Activated naive CD4-positive, alpha-beta T cell treated with anti-CD3 and anti-CD28 coated beads, Interleukin-2, amount 10 ng/mL, durations not matched to agents 7 days and 5 days (primary cell): ENCODE measurements at regions not wholly inside any gene's neighbourhood (a gene's known extent, or its start where the extent isn't known, plus 50 kb on each side); places are given as distances from the start of the nearest gene placed in this dataset.
"Not testable (repeated sequence)": the region's sequence is repeated elsewhere in the genome, so short reads cannot be mapped to it uniquely, and the experiment has no call there.

Source experiments
- CTCF ChIA-PET: fragments of 350-600 bp; sonication (Branson Sonifier 250); formaldehyde crosslinking; loops from one replicate; lab custom pipeline; 2021; ENCODE audit warnings: antibody characterized with exemption; lab: Charles Lee
- DNase-seq: peaks from one replicate; pipeline ENCODE4 v3.0.0-alpha.2; 2020
- H3K27ac Mint-ChIP-seq: one replicate; pipeline ENCODE4 v1.8.0; 2021; ENCODE audit warnings: mild to moderate bottlenecking, moderate library complexity, mixed read lengths
- H3K27me3 Mint-ChIP-seq: one replicate; pipeline ENCODE4 v1.8.0; 2021; ENCODE audit warnings: mild to moderate bottlenecking, mixed read lengths
- H3K36me3 Mint-ChIP-seq: one replicate; pipeline ENCODE4 v1.8.0; 2021; ENCODE audit warnings: mixed read lengths
- H3K4me1 Mint-ChIP-seq: one replicate; pipeline ENCODE4 v1.8.0; 2021; ENCODE audit warnings: mixed read lengths
- H3K4me3 Mint-ChIP-seq: one replicate; pipeline ENCODE4 v1.8.0; 2021; ENCODE audit warnings: mild to moderate bottlenecking, moderate library complexity, mixed read lengths
- H3K9me3 Mint-ChIP-seq: one replicate; pipeline ENCODE4 v1.8.0; 2021; ENCODE audit warnings: mixed read lengths

GRCh38 chr9:97150471-97150870 is 111.5 kb upstream of the CTSV start:
- CTCF ChIA-PET, H3K4me1 Mint-ChIP-seq, H3K9me3 Mint-ChIP-seq, H3K27ac Mint-ChIP-seq, H3K36me3 Mint-ChIP-seq, DNase-seq, H3K4me3 Mint-ChIP-seq: not testable (repeated sequence)
- H3K27me3 Mint-ChIP-seq = peaks cover 12% of the 10 kb centered on the region

- H3K27me3 Mint-ChIP-seq = peaks cover 12% of the 10 kb centered on the region
- H3K4me1 Mint-ChIP-seq, H3K27ac Mint-ChIP-seq, H3K9me3 Mint-ChIP-seq, DNase-seq, H3K4me3 Mint-ChIP-seq, CTCF ChIA-PET, H3K36me3 Mint-ChIP-seq: not testable (repeated sequence)
Measured at GRCh38 chr9:97148428-97148827, 109.5 kb upstream of the CTSV start.

GRCh38 chr9:97145680-97146079 is 106.7 kb upstream of the CTSV start:
- DNase-seq, H3K27ac Mint-ChIP-seq, CTCF ChIA-PET, H3K36me3 Mint-ChIP-seq, H3K4me1 Mint-ChIP-seq, H3K9me3 Mint-ChIP-seq, H3K4me3 Mint-ChIP-seq: not testable (repeated sequence)
- H3K27me3 Mint-ChIP-seq = peaks cover 12% of the 10 kb centered on the region

GRCh38 chr9:97140566-97140965 is 101.6 kb upstream of the CTSV start:
- Mint-ChIP-seq H3K36me3 (no peaks in the 10 kb centered on the region), H3K4me1 (no peaks in the 10 kb centered on the region), H3K27me3 (no peaks in the 10 kb centered on the region), H3K9me3 (no peaks in the 10 kb centered on the region), H3K27ac (no peak overlapping the region), H3K4me3 (no peak overlapping the region)
- CTCF ChIA-PET = no interaction called here
- no peak for DNase-seq

GRCh38 chr9:97136421-97136820 is 97.5 kb upstream of the CTSV start:
- no peak overlapping the region for H3K27ac Mint-ChIP-seq
- CTCF ChIA-PET = no interaction called here
- no peak for DNase-seq
- no peak overlapping the region for H3K4me3 Mint-ChIP-seq
- no peaks in the 10 kb centered on the region for H3K27me3 Mint-ChIP-seq
- no peaks in the 10 kb centered on the region for H3K4me1 Mint-ChIP-seq
- no peaks in the 10 kb centered on the region for H3K36me3 Mint-ChIP-seq
- H3K9me3 Mint-ChIP-seq = peaks cover 1% of the 10 kb centered on the region

- H3K4me3 Mint-ChIP-seq, H3K27me3 Mint-ChIP-seq, H3K36me3 Mint-ChIP-seq, DNase-seq, CTCF ChIA-PET, H3K27ac Mint-ChIP-seq, H3K9me3 Mint-ChIP-seq, H3K4me1 Mint-ChIP-seq: not testable (repeated sequence)
Measured at GRCh38 chr9:97133966-97134365, 95.0 kb upstream of the CTSV start.

GRCh38 chr9:97132865-97133264 is 93.9 kb upstream of the CTSV start:
- no peak overlapping the region for H3K27ac Mint-ChIP-seq
- DNase-seq = no peak
- H3K27me3 Mint-ChIP-seq = no peaks in the 10 kb centered on the region
- peaks cover 1% of the 10 kb centered on the region for H3K9me3 Mint-ChIP-seq
- no peak overlapping the region for H3K4me3 Mint-ChIP-seq
- CTCF ChIA-PET = no interaction called here
- H3K4me1 Mint-ChIP-seq = no peaks in the 10 kb centered on the region
- no peaks in the 10 kb centered on the region for H3K36me3 Mint-ChIP-seq

- H3K36me3 Mint-ChIP-seq, H3K4me1 Mint-ChIP-seq, DNase-seq, H3K4me3 Mint-ChIP-seq, CTCF ChIA-PET, H3K27ac Mint-ChIP-seq, H3K27me3 Mint-ChIP-seq, H3K9me3 Mint-ChIP-seq: not testable (repeated sequence)
Measured at GRCh38 chr9:97130864-97131263, 91.9 kb upstream of the CTSV start.

GRCh38 chr9:97130387-97130786 is 91.4 kb upstream of the CTSV start:
- H3K4me1 Mint-ChIP-seq, DNase-seq, H3K9me3 Mint-ChIP-seq, H3K27me3 Mint-ChIP-seq, H3K36me3 Mint-ChIP-seq, H3K27ac Mint-ChIP-seq, H3K4me3 Mint-ChIP-seq, CTCF ChIA-PET: not testable (repeated sequence)

GRCh38 chr9:97128919-97129318 is 90.0 kb upstream of the CTSV start:
- H3K27ac Mint-ChIP-seq = no peak overlapping the region
- CTCF ChIA-PET = no interaction called here

GRCh38 chr9:97124256-97124655 is 85.3 kb upstream of the CTSV start:
- H3K36me3 Mint-ChIP-seq = no peaks in the 10 kb centered on the region
- no peak overlapping the region for H3K4me3 Mint-ChIP-seq
- DNase-seq = no peak
- no peak overlapping the region for H3K27ac Mint-ChIP-seq
- CTCF ChIA-PET = no interaction called here
- H3K9me3 Mint-ChIP-seq = peaks cover 2% of the 10 kb centered on the region
- no peaks in the 10 kb centered on the region for H3K4me1 Mint-ChIP-seq
- H3K27me3 Mint-ChIP-seq = no peaks in the 10 kb centered on the region

More at GRCh38 chr9:97128919-97129318, 90.0 kb upstream of the CTSV start:
- Mint-ChIP-seq H3K9me3 (peaks cover 1% of the 10 kb centered on the region), H3K4me1 (no peaks in the 10 kb centered on the region), H3K27me3 (no peaks in the 10 kb centered on the region), H3K4me3 (no peak overlapping the region), H3K36me3 (no peaks in the 10 kb centered on the region)
- no peak for DNase-seq

GRCh38 chr9:97110696-97111095 is 71.8 kb upstream of the CTSV start:
- CTCF ChIA-PET = interaction anchor here (1.6 kb wide), 1 partner anchor 254 kb away, joined by 3 read pairs; no protein-coding TSS in a partner anchor
- Mint-ChIP-seq H3K4me1 (no peaks in the 10 kb centered on the region), H3K27ac (no peak overlapping the region), H3K36me3 (no peaks in the 10 kb centered on the region), H3K9me3 (no peaks in the 10 kb centered on the region), H3K4me3 (no peak overlapping the region), H3K27me3 (peaks cover 4% of the 10 kb centered on the region)
- DNase-seq = no peak

- H3K36me3 Mint-ChIP-seq = no peaks in the 10 kb centered on the region
- no peaks in the 10 kb centered on the region for H3K9me3 Mint-ChIP-seq
- H3K4me3 Mint-ChIP-seq = no peak overlapping the region
- H3K4me1 Mint-ChIP-seq = no peaks in the 10 kb centered on the region
- DNase-seq = peak; percentile 64
- CTCF ChIA-PET = interaction anchor here (1.6 kb wide), 1 partner anchor 253 kb away, joined by 3 read pairs; no protein-coding TSS in a partner anchor
- H3K27me3 Mint-ChIP-seq = peaks cover 4% of the 10 kb centered on the region
- H3K27ac Mint-ChIP-seq = no peak overlapping the region
Measured at GRCh38 chr9:97109194-97109811, 70.4 kb upstream of the CTSV start.

- H3K27me3 Mint-ChIP-seq, DNase-seq, H3K36me3 Mint-ChIP-seq, H3K9me3 Mint-ChIP-seq, H3K4me1 Mint-ChIP-seq, CTCF ChIA-PET, H3K4me3 Mint-ChIP-seq, H3K27ac Mint-ChIP-seq: not testable (repeated sequence)
Measured at GRCh38 chr9:97105220-97105619, 66.3 kb upstream of the CTSV start.

GRCh38 chr9:97103613-97104383 is 64.9 kb upstream of the CTSV start:
- H3K4me1 Mint-ChIP-seq, H3K9me3 Mint-ChIP-seq, H3K27ac Mint-ChIP-seq, CTCF ChIA-PET, H3K27me3 Mint-ChIP-seq, H3K36me3 Mint-ChIP-seq, H3K4me3 Mint-ChIP-seq, DNase-seq: not testable (repeated sequence)
